ENCODE measurements at regions not wholly inside any gene's neighbourhood (a gene's known extent, or its start where the extent isn't known, plus 50 kb on each side); places are given as distances from the start of the nearest gene placed in this dataset.

DNA sequence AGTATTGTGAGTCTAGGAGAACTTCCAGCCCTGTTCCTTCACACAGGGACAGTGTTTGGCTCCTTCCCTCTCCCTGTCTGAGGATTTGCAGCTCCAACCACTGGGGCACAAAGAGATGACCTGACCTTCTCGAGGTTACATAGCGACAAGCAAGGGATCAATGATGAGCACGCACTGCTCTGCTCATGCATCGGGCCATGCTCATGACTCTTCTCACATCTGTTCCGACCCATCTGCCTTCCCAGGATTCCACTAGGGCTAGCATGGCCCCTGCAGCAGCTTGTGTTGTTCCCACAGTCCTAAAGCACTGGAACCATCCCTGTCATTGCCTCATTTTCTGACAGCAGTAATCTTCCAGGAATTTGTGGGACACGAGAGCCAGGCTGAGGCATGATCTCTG lies 78.8 kb upstream of the ARHGAP28 start:
- H3K36me3 ChIP-seq (ENCODE audit: control insufficient read depth in 2 of 4, insufficient read depth in 4 of 4, low read length in 3 of 4) = no peaks in the 10 kb centered on the region
- H3K4me1 ChIP-seq (replicated peaks in 1 of 4; ENCODE audit: control insufficient read depth in 3 of 4, insufficient read depth in 4 of 4, low read length in 3 of 4) = peaks cover 0 to 3% (median 0%) of the 10 kb centered on the region in 4 experiments; a peak in 2 of 7 replicates
- no peaks in the 10 kb centered on the region for H3K9me3 ChIP-seq (ENCODE audit: insufficient read depth in 2 of 2, low read depth in 1 of 2, low read length in 1 of 2)
- H3K79me2 ChIP-seq (ENCODE audit: control insufficient read depth in 1 of 2, insufficient read depth in 2 of 2, low read length in 2 of 2) = no peaks in the 10 kb centered on the region
- H3K23me2 ChIP-seq (ENCODE audit: low read depth, low read length) = no peaks in the 10 kb centered on the region
- H2BK120ac ChIP-seq (replicated peaks; ENCODE audit: low read depth, low read length) = no peak overlapping the region
- H2BK15ac ChIP-seq (ENCODE audit: low read length) = no peak overlapping the region
- H3K56ac ChIP-seq (replicated peaks; ENCODE audit: insufficient read length, low read depth, low read length) = no peak overlapping the region
- no peak overlapping the region for H4K5ac ChIP-seq (ENCODE audit: insufficient read length, low read depth, low read length)
- H3K27ac ChIP-seq (ENCODE audit: low read depth, low read length) = no peak overlapping the region
- H2AFZ ChIP-seq (ENCODE audit: low read length) = no peak overlapping the region
- H3K79me1 ChIP-seq (ENCODE audit: low read depth, low read length) = no peaks in the 10 kb centered on the region
- H3K4ac ChIP-seq (replicated peaks; ENCODE audit: insufficient read length, low read depth, low read length) = no peak overlapping the region
- TF ChIP-seq FOSL1 (IDR thresholded peaks at IDR 0.05; ENCODE audit: insufficient read depth, low read depth, low read length) (no peak), BACH1 (IDR thresholded peaks at IDR 0.05; ENCODE audit: low read length) (no peak), EZH2 (IDR thresholded peaks at IDR 0.05; ENCODE audit: low read depth, low read length, severe bottlenecking) (no peak), PHF8 (conservative IDR thresholded peaks at IDR 0.05; ENCODE audit: low read depth, low read length) (no peak), EGR1 (IDR thresholded peaks at IDR 0.05; ENCODE audit: borderline replicate concordance, low read depth, low read length) (no peak), SRF (IDR thresholded peaks at IDR 0.05; ENCODE audit: low read depth, low read length) (no peak), ZNF274 (IDR thresholded peaks at IDR 0.05; ENCODE audit: borderline replicate concordance, extremely low read depth, low read length) (no peak), GABPA (IDR thresholded peaks at IDR 0.05; ENCODE audit: borderline replicate concordance, insufficient read depth, low read length) (no peak), JUN (IDR thresholded peaks at IDR 0.05; ENCODE audit: low read depth, low read length) (no peak), SIRT6 (IDR thresholded peaks at IDR 0.05; ENCODE audit: low read length) (no peak), KDM5A (IDR thresholded peaks at IDR 0.05; ENCODE audit: low read length) (no peak), RFX5 (IDR thresholded peaks at IDR 0.05; ENCODE audit: borderline replicate concordance, low read depth, low read length) (no peak), TAF1 (IDR thresholded peaks at IDR 0.05; ENCODE audit: low read depth, low read length) (no peak), CBX8 (IDR thresholded peaks at IDR 0.05; ENCODE audit: borderline replicate concordance, low read depth, low read length) (no peak)
- H4K91ac ChIP-seq (replicated peaks; ENCODE audit: insufficient read length, low read length) = no peak overlapping the region
- ChIA-PET POLR2A (ENCODE audit: partially characterized antibody) (no interaction called here), CTCF (ENCODE audit: partially characterized antibody) (no interaction called here)
- no peak overlapping the region for H3K23ac ChIP-seq (ENCODE audit: insufficient read length)
- H2BK20ac ChIP-seq (ENCODE audit: low read length) = no peak overlapping the region
- H4K20me1 ChIP-seq (replicated peaks in 1 of 2; ENCODE audit: control insufficient read depth in 1 of 2, insufficient read depth in 2 of 2, low read length in 2 of 2) = no peaks in the 10 kb centered on the region
- no peak overlapping the region for H2BK5ac ChIP-seq (ENCODE audit: low read depth, low read length)
- WGBS, 2 experiments (ENCODE audit: extremely low coverage in 1 of 2, insufficient coverage in 1 of 2, insufficient read length in 1 of 2, insufficient replicate concordance in 2 of 2, low coverage in 1 of 2, low lambda C conversion rate in 2 of 2, missing lambda C conversion rate in 1 of 2) = 75% methylated on average over 6 of the region's 6 CpGs; no CpG with 5 or more reads in 1 of the 2 experiments
- DNase-seq (ENCODE audit: low read depth in 1 of 2, low spot score in 2 of 2) = no peak
- H2AK5ac ChIP-seq (ENCODE audit: low read depth, low read length) = no peak overlapping the region
- no peak overlapping the region for H3K4me2 ChIP-seq (ENCODE audit: insufficient read depth in 1 of 2, low read depth in 2 of 2, low read length in 2 of 2)
- H3K27me3 ChIP-seq (replicated peaks in 1 of 4; ENCODE audit: control insufficient read depth in 3 of 4, extremely low read depth in 1 of 4, insufficient read depth in 3 of 4, low read length in 3 of 4) = no peaks in the 10 kb centered on the region
- no peak overlapping the region for H3K9ac ChIP-seq (replicated peaks in 1 of 4; ENCODE audit: extremely low read depth in 1 of 4, low read depth in 3 of 4, low read length in 3 of 4)
- H2BK12ac ChIP-seq (ENCODE audit: low read depth, low read length) = no peak overlapping the region
- H4K8ac ChIP-seq (ENCODE audit: extremely low read depth, insufficient read depth, low read length) = no peak overlapping the region
- no peak overlapping the region for H3K18ac ChIP-seq (ENCODE audit: extremely low read depth, low read length)
- H3K4me3 ChIP-seq (ENCODE audit: extremely low read depth in 1 of 4, insufficient read depth in 2 of 4, low read depth in 3 of 4, low read length in 4 of 4) = no peak overlapping the region
- H3K14ac ChIP-seq (ENCODE audit: insufficient read length) = no peak overlapping the region
- no peak for FAIRE-seq
